ENCODE measurements at regions not wholly inside any gene's neighbourhood (a gene's known extent, or its start where the extent isn't known, plus 50 kb on each side); places are given as distances from the start of the nearest gene placed in this dataset.

DNA sequence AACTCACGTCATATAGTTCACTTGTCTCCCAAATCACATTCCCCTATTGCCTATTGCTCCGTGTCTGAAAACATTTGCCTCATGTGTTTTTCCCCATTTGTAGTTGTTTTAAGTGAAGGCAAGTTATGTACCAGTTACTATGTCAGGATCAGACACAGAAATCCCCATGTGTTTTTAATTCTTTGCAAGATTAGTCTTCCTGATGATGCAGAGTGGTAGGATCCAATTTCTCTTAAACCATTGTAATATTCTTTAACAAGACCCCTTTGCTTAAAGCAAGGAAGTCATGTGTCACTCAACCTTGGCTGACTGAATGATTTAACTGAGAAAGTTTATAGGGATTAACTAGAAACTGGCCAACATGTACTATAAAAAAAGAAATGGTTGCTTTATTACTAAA is 164.4 kb downstream of the OPA1 start:
- TF ChIP-seq, protein P1, sequence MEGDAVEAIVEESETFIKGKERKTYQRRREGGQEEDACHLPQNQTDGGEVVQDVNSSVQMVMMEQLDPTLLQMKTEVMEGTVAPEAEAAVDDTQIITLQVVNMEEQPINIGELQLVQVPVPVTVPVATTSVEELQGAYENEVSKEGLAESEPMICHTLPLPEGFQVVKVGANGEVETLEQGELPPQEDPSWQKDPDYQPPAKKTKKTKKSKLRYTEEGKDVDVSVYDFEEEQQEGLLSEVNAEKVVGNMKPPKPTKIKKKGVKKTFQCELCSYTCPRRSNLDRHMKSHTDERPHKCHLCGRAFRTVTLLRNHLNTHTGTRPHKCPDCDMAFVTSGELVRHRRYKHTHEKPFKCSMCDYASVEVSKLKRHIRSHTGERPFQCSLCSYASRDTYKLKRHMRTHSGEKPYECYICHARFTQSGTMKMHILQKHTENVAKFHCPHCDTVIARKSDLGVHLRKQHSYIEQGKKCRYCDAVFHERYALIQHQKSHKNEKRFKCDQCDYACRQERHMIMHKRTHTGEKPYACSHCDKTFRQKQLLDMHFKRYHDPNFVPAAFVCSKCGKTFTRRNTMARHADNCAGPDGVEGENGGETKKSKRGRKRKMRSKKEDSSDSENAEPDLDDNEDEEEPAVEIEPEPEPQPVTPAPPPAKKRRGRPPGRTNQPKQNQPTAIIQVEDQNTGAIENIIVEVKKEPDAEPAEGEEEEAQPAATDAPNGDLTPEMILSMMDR (IDR thresholded peaks at IDR 0.05), result no peak
- no peak for TF ChIP-seq POLR2A (IDR thresholded peaks at IDR 0.05)

All from adrenal gland (tissue), 5 donors.